Peyer's patch (tissue), 4 donors: ENCODE measurements at regions not wholly inside any gene's neighbourhood (a gene's known extent, or its start where the extent isn't known, plus 50 kb on each side); places are given as distances from the start of the nearest gene placed in this dataset.

Source experiments
- DNase-seq, 3 donors: peaks; one replicate each; pipeline ENCODE4 v3.0.0-alpha.2; 2017 to 2019
- H3K27ac ChIP-seq, 4 donors: fragments of 200-600 bp; sonication (generic); one replicate each; pipeline ENCODE4 v1.5.1; 2016 to 2019
- H3K27me3 ChIP-seq, 2 donors: fragments of 200-600 bp; sonication (generic); one replicate each; pipeline ENCODE4 v1.5.1; 2019
- H3K36me3 ChIP-seq, 3 donors: fragments of 200-600 bp; sonication (generic); one replicate each; pipeline ENCODE4 v1.5.1; 2016 to 2019
- H3K4me1 ChIP-seq, 4 donors: fragments of 200-600 bp; sonication (generic); one replicate each; pipeline ENCODE4 v1.5.1; 2016 to 2019
- H3K4me3 ChIP-seq, 4 donors: fragments of 200-600 bp; sonication (generic); 1 replicate in 3 of 4; 2 replicates in 1 of 4; pipeline ENCODE4 v1.5.1; 2016 to 2019; ENCODE audit warnings: mild to moderate bottlenecking in 1 of 4
- H3K9me3 ChIP-seq, 4 donors: fragments of 200-600 bp; sonication (generic); one replicate each; pipeline ENCODE4 v1.5.1; 2016 to 2019; ENCODE audit warnings: mild to moderate bottlenecking in 1 of 4
- CTCF ChIP-seq, 6 experiments: fragments of 450-650 bp in 4 of 6; fragments of 200-600 bp in 2 of 6; sonication (generic) in 1 of 6; IDR thresholded peaks; one replicate each; pipeline ENCODE4 v1.5.1; 2017 to 2019; ENCODE audit warnings: antibody characterized with exemption in 6 of 6, mild to moderate bottlenecking in 3 of 6, moderate library complexity in 1 of 6
- POLR2A ChIP-seq, 2 donors: fragments of 450-650 bp; IDR thresholded peaks; one replicate each; pipeline ENCODE4 v1.5.1; 2017; ENCODE audit warnings: antibody characterized with exemption in 2 of 2, mild to moderate bottlenecking in 2 of 2, moderate library complexity in 2 of 2

- TF ChIP-seq CTCF (IDR thresholded peaks at IDR 0.05): no peak
- no peak for TF ChIP-seq POLR2A (IDR thresholded peaks at IDR 0.05)
- Histone ChIP-seq H3K27me3 (no peaks in the 10 kb centered on the region), H3K27ac (no peak overlapping the region), H3K9me3 (no peaks in the 10 kb centered on the region), H3K4me1 (peaks cover 0 to 13% (median 3%) of the 10 kb centered on the region in 4 donors), H3K36me3 (no peaks in the 10 kb centered on the region), H3K4me3 (no peak overlapping the region)
- no peak for DNase-seq
These were observed 1322.2 kb downstream of the TBC1D22A start for GRCh38 chr22:48084729-48085050.

- Histone ChIP-seq H3K27ac (no peak overlapping the region), H3K4me3 (no peak overlapping the region), H3K4me1 (peaks cover 0 to 13% (median under 1%) of the 10 kb centered on the region in 4 donors), H3K27me3 (no peaks in the 10 kb centered on the region), H3K36me3 (no peaks in the 10 kb centered on the region), H3K9me3 (no peaks in the 10 kb centered on the region)
- DNase-seq: peak in 1 of 3 donors; percentile 33
- no peak for TF ChIP-seq CTCF (IDR thresholded peaks at IDR 0.05)
- TF ChIP-seq POLR2A (IDR thresholded peaks at IDR 0.05): no peak
These were observed 1321.7 kb downstream of the TBC1D22A start for GRCh38 chr22:48084041-48084728.

GRCh38 chr22:48083502-48083901 is 1321.1 kb downstream of the TBC1D22A start:
- Histone ChIP-seq H3K27me3 (no peaks in the 10 kb centered on the region), H3K27ac (no peak overlapping the region), H3K4me1 (peaks cover 0 to 13% (median 0%) of the 10 kb centered on the region in 4 donors), H3K9me3 (no peaks in the 10 kb centered on the region), H3K36me3 (no peaks in the 10 kb centered on the region), H3K4me3 (no peak overlapping the region)
- DNase-seq: no peak
- TF ChIP-seq CTCF (IDR thresholded peaks at IDR 0.05) (no peak), POLR2A (IDR thresholded peaks at IDR 0.05) (no peak)

GRCh38 chr22:48082284-48082683 is 1319.8 kb downstream of the TBC1D22A start:
- no peaks in the 10 kb centered on the region for H3K36me3 ChIP-seq
- no peak overlapping the region for H3K4me3 ChIP-seq
- TF ChIP-seq POLR2A (IDR thresholded peaks at IDR 0.05): no peak
- no peak for TF ChIP-seq CTCF (IDR thresholded peaks at IDR 0.05)
- DNase-seq: no peak
- no peaks in the 10 kb centered on the region for H3K9me3 ChIP-seq
- H3K4me1 ChIP-seq: peaks cover 0 to 13% (median 0%) of the 10 kb centered on the region in 4 donors
- no peaks in the 10 kb centered on the region for H3K27me3 ChIP-seq
- H3K27ac ChIP-seq: no peak overlapping the region

- no peak overlapping the region for H3K4me3 ChIP-seq
- H3K27me3 ChIP-seq: no peaks in the 10 kb centered on the region
- no peak for TF ChIP-seq POLR2A (IDR thresholded peaks at IDR 0.05)
- no peaks in the 10 kb centered on the region for H3K9me3 ChIP-seq
- H3K4me1 ChIP-seq: peaks cover 0 to 13% (median 0%) of the 10 kb centered on the region in 4 donors
- no peak overlapping the region for H3K27ac ChIP-seq
- no peak for DNase-seq
- H3K36me3 ChIP-seq: no peaks in the 10 kb centered on the region
These were observed 1318.8 kb downstream of the TBC1D22A start for GRCh38 chr22:48081281-48081680.

GRCh38 chr22:48080316-48081165 is 1318.1 kb downstream of the TBC1D22A start:
- H3K27ac ChIP-seq: no peak overlapping the region
- no peaks in the 10 kb centered on the region for H3K27me3 ChIP-seq
- no peak for TF ChIP-seq POLR2A (IDR thresholded peaks at IDR 0.05)
- no peak for TF ChIP-seq CTCF (IDR thresholded peaks at IDR 0.05)
- no peaks in the 10 kb centered on the region for H3K36me3 ChIP-seq
- peaks cover 0 to 13% (median 0%) of the 10 kb centered on the region in 4 donors for H3K4me1 ChIP-seq
- DNase-seq: no peak
- H3K4me3 ChIP-seq: no peak overlapping the region
- no peaks in the 10 kb centered on the region for H3K9me3 ChIP-seq
